ENCODE measurements at regions not wholly inside any gene's neighbourhood (a gene's known extent, or its start where the extent isn't known, plus 50 kb on each side); places are given as distances from the start of the nearest gene placed in this dataset.

GRCh38 chr3:27789420-27789819, 67.3 kb upstream of the EOMES start:
- TF ChIP-seq POLR2A (IDR thresholded peaks at IDR 0.05; ENCODE audit: borderline replicate concordance, extremely low read depth, insufficient read depth, insufficient read length) (no peak), CTCF (IDR thresholded peaks at IDR 0.05 in 2 of 3, conservative IDR thresholded peaks at IDR 0.05 in 1 of 3; ENCODE audit: borderline replicate concordance in 1 of 3, insufficient read depth in 1 of 3, low read depth in 2 of 3, low read length in 2 of 3) (no peak), EZH2 (IDR thresholded peaks at IDR 0.05) (no peak)
